ENCODE measurements at regions not wholly inside any gene's neighbourhood (a gene's known extent, or its start where the extent isn't known, plus 50 kb on each side); places are given as distances from the start of the nearest gene placed in this dataset.
"Not testable (repeated sequence)": the region's sequence is repeated elsewhere in the genome, so short reads cannot be mapped to it uniquely, and the experiment has no call there.

GRCh38 chr12:5173511-5174011 lies 129.9 kb downstream of the KCNA5 start:
- peaks cover 4% of the 10 kb centered on the region; the same call in 1 of the 2 replicates for H3K9me3 ChIP-seq
- BruUV-seq (replicated peaks): no TSS peak
- H3K36me3 ChIP-seq (ENCODE audit: control insufficient read depth, insufficient read depth, low read length): no peaks in the 10 kb centered on the region
- H3K4me1 ChIP-seq: no peaks in the 10 kb centered on the region
- H3K4me1 Mint-ChIP-seq (ENCODE audit: low read depth, unreplicated experiment): no peaks in the 10 kb centered on the region
- H3K27me3 Mint-ChIP-seq (ENCODE audit: insufficient read depth, unreplicated experiment): peaks cover 8% of the 10 kb centered on the region
- intact Hi-C loops (cut with micrococcal nuclease; ENCODE audit: unreplicated experiment): no loop called here
- DNase-seq: no peak
- no peak overlapping the region for H3K4me3 Mint-ChIP-seq (ENCODE audit: unreplicated experiment)
- H3K27me3 ChIP-seq (replicated peaks; ENCODE audit: control insufficient read depth, insufficient read depth, low read length): no peaks in the 10 kb centered on the region
- POLR2A ChIA-PET: no interaction called here
- H3K9me3 Mint-ChIP-seq (ENCODE audit: unreplicated experiment): no peaks in the 10 kb centered on the region
- H3K36me3 Mint-ChIP-seq (ENCODE audit: insufficient read depth, unreplicated experiment): no peaks in the 10 kb centered on the region
- H3K4me3 ChIP-seq (ENCODE audit: low read depth, low read length): no peak overlapping the region
- TF ChIP-seq CTCF (IDR thresholded peaks at IDR 0.05; ENCODE audit: insufficient read depth in 1 of 2, low read depth in 1 of 2, low read length in 1 of 2, severe bottlenecking in 1 of 2, unreplicated experiment in 1 of 2): no peak
- no peak overlapping the region for H3K27ac Mint-ChIP-seq (ENCODE audit: unreplicated experiment)
- CTCF ChIA-PET: interaction anchor here (1.3 kb wide), 1 partner anchor 269 kb away, joined by 5 read pairs; no protein-coding TSS in a partner anchor

DNA sequence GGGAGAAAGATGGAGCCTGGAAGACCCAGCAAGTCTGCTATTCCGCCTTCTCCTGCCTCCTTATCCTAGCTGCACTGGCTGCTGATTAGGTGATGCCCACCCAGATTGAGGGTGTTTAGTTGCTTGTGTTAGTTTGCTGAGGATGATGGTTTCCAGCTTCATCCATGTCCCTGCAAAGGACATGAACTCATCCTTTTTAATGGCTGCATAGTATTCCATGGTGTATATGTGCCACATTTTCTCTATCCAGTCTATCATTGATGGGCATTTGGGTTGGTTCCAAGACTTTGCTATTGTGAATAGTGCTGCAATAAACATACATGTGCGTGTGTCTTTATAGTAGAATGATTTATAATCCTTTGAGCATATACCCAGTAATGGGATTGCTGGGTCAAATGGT lies 131.7 kb downstream of the KCNA5 start:
- H3K4me3 Mint-ChIP-seq (ENCODE audit: unreplicated experiment); H3K36me3 ChIP-seq (ENCODE audit: control insufficient read depth, insufficient read depth, low read length); H3K9me3 Mint-ChIP-seq (ENCODE audit: unreplicated experiment); H3K27ac Mint-ChIP-seq (ENCODE audit: unreplicated experiment); H3K4me1 Mint-ChIP-seq (ENCODE audit: low read depth, unreplicated experiment); H3K4me3 ChIP-seq (ENCODE audit: low read depth, low read length); CTCF ChIA-PET; H3K27me3 Mint-ChIP-seq (ENCODE audit: insufficient read depth, unreplicated experiment); DNase-seq; H3K27me3 ChIP-seq (replicated peaks; ENCODE audit: control insufficient read depth, insufficient read depth, low read length); H3K36me3 Mint-ChIP-seq (ENCODE audit: insufficient read depth, unreplicated experiment); intact Hi-C loops (cut with micrococcal nuclease; ENCODE audit: unreplicated experiment); H3K9me3 ChIP-seq; POLR2A ChIA-PET; H3K4me1 ChIP-seq; BruUV-seq (replicated peaks): not testable (repeated sequence)

GRCh38 chr12:5176036-5176435 lies 132.4 kb downstream of the KCNA5 start:
- H3K36me3 ChIP-seq (ENCODE audit: control insufficient read depth, insufficient read depth, low read length): no peaks in the 10 kb centered on the region
- intact Hi-C loops (cut with micrococcal nuclease; ENCODE audit: unreplicated experiment): no loop called here
- Mint-ChIP-seq H3K27me3 (ENCODE audit: insufficient read depth, unreplicated experiment) (no peaks in the 10 kb centered on the region), H3K36me3 (ENCODE audit: insufficient read depth, unreplicated experiment) (no peaks in the 10 kb centered on the region), H3K9me3 (ENCODE audit: unreplicated experiment) (no peaks in the 10 kb centered on the region), H3K27ac (ENCODE audit: unreplicated experiment) (no peak overlapping the region), H3K4me3 (ENCODE audit: unreplicated experiment) (no peak overlapping the region), H3K4me1 (ENCODE audit: low read depth, unreplicated experiment) (no peaks in the 10 kb centered on the region)
- ChIA-PET CTCF (interaction anchor here (0.6 kb wide), 1 partner anchor 546 kb away, joined by 3 read pairs; no protein-coding TSS in a partner anchor), POLR2A (no interaction called here)
- H3K27me3 ChIP-seq (replicated peaks; ENCODE audit: control insufficient read depth, insufficient read depth, low read length): no peaks in the 10 kb centered on the region
- no peaks in the 10 kb centered on the region for H3K4me1 ChIP-seq
- H3K9me3 ChIP-seq: peaks cover 4% of the 10 kb centered on the region; the same call in 1 of the 2 replicates
- no TSS peak for BruUV-seq (replicated peaks)
- TF ChIP-seq CTCF (IDR thresholded peaks at IDR 0.05; ENCODE audit: insufficient read depth in 1 of 2, low read depth in 1 of 2, low read length in 1 of 2, severe bottlenecking in 1 of 2, unreplicated experiment in 1 of 2): no peak
- DNase-seq: no peak
- H3K4me3 ChIP-seq (ENCODE audit: low read depth, low read length): no peak overlapping the region

DNA sequence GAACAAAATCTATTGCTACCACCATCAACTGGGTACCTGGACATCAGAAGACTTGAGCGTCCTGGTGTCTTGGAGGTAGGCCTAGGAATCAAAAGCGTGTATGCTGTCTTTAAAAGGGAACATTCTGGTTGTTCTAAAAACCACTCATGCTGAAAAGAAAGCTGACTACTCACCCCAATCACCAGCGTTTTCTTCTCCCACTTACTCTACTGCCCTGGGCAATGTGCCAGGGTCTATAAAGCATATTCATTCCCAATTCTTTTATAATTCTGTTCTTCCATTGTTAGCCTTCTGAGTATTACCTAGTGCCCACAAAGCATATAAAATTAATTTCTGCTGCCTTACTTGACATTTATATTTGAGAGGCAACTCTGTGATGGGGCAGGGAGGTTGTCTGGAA lies 133.4 kb downstream of the KCNA5 start:
- H3K9me3 ChIP-seq: peaks cover 4% of the 10 kb centered on the region; the same call in 1 of the 2 replicates
- H3K4me3 ChIP-seq (ENCODE audit: low read depth, low read length): no peak overlapping the region
- TF ChIP-seq CTCF (IDR thresholded peaks at IDR 0.05; ENCODE audit: insufficient read depth in 1 of 2, low read depth in 1 of 2, low read length in 1 of 2, severe bottlenecking in 1 of 2, unreplicated experiment in 1 of 2): no peak
- Mint-ChIP-seq H3K27ac (ENCODE audit: unreplicated experiment) (no peak overlapping the region), H3K4me3 (ENCODE audit: unreplicated experiment) (no peak overlapping the region), H3K27me3 (ENCODE audit: insufficient read depth, unreplicated experiment) (no peaks in the 10 kb centered on the region), H3K36me3 (ENCODE audit: insufficient read depth, unreplicated experiment) (no peaks in the 10 kb centered on the region), H3K4me1 (ENCODE audit: low read depth, unreplicated experiment) (no peaks in the 10 kb centered on the region), H3K9me3 (ENCODE audit: unreplicated experiment) (no peaks in the 10 kb centered on the region)
- no peaks in the 10 kb centered on the region for H3K36me3 ChIP-seq (ENCODE audit: control insufficient read depth, insufficient read depth, low read length)
- H3K27me3 ChIP-seq (replicated peaks; ENCODE audit: control insufficient read depth, insufficient read depth, low read length): no peaks in the 10 kb centered on the region
- POLR2A ChIA-PET: no interaction called here
- no TSS peak for BruUV-seq (replicated peaks)
- intact Hi-C loops (cut with micrococcal nuclease; ENCODE audit: unreplicated experiment): no loop called here
- no peak for DNase-seq
- CTCF ChIA-PET: no interaction called here
- no peaks in the 10 kb centered on the region for H3K4me1 ChIP-seq
